HG02973 (cell line): ENCODE measurements at regions not wholly inside any gene's neighbourhood (a gene's known extent, or its start where the extent isn't known, plus 50 kb on each side); places are given as distances from the start of the nearest gene placed in this dataset.
"Not testable (repeated sequence)": the region's sequence is repeated elsewhere in the genome, so short reads cannot be mapped to it uniquely, and the experiment has no call there.

Experiments used
- ATAC-seq: cut with Tn5 transposase; IDR thresholded peaks from one replicate; pipeline ENCODE4 v1.9.1; 2021; ENCODE audit warnings: moderate library complexity; ENCODE audit not compliant: unreplicated experiment

GRCh38 chr13:22776394-22777186 is 404.2 kb upstream of the SGCG start:
- no peak for ATAC-seq

- ATAC-seq: no peak
Observed at GRCh38 chr13:22777207-22777606, 403.6 kb upstream of the SGCG start.

- no peak for ATAC-seq
Observed at GRCh38 chr13:22789027-22789593, 391.7 kb upstream of the SGCG start.

- no peak for ATAC-seq
Observed at GRCh38 chr13:22789916-22790315, 390.9 kb upstream of the SGCG start.

- no peak for ATAC-seq
Observed at GRCh38 chr13:22793598-22794134, 387.1 kb upstream of the SGCG start.

- no peak for ATAC-seq
Observed at GRCh38 chr13:22800526-22801401, 380.0 kb upstream of the SGCG start.

- no peak for ATAC-seq
Observed at GRCh38 chr13:22801402-22802003, 379.3 kb upstream of the SGCG start.

- ATAC-seq: no peak
Observed at GRCh38 chr13:22812793-22813192, 368.0 kb upstream of the SGCG start.

- not testable (repeated sequence) for ATAC-seq
Observed at GRCh38 chr13:22813531-22814377, 367.0 kb upstream of the SGCG start.

GRCh38 chr13:22814433-22814832 is 366.3 kb upstream of the SGCG start:
- ATAC-seq: not testable (repeated sequence)

GRCh38 chr13:22821589-22821988 is 359.2 kb upstream of the SGCG start:
- no peak for ATAC-seq

- no peak for ATAC-seq
Observed at GRCh38 chr13:22825186-22825585, 355.6 kb upstream of the SGCG start.

- no peak for ATAC-seq
Observed at GRCh38 chr13:22828081-22828480, 352.7 kb upstream of the SGCG start.

- no peak for ATAC-seq
Observed at GRCh38 chr13:22836475-22836874, 344.3 kb upstream of the SGCG start.

GRCh38 chr13:22837980-22838647 is 342.7 kb upstream of the SGCG start:
- ATAC-seq: no peak

GRCh38 chr13:22839603-22840530 is 340.9 kb upstream of the SGCG start:
- ATAC-seq: no peak

GRCh38 chr13:22846551-22846950 is 334.2 kb upstream of the SGCG start:
- ATAC-seq: no peak

GRCh38 chr13:22848539-22849052 is 332.2 kb upstream of the SGCG start:
- no peak for ATAC-seq
